Activated T-helper 1 cell treated with anti-CD3 and anti-CD28 coated beads, Interleukin-12 subunit alpha, Interleukin-12 subunit beta, Interleukin-2, Interleukin-4 antibody, amounts not matched to agents 30 ng/mL and 10 ng/mL and 1 ng/mL, durations not matched to agents 14 hours and 24 hours and 36 hours (primary cell): ENCODE measurements at regions not wholly inside any gene's neighbourhood (a gene's known extent, or its start where the extent isn't known, plus 50 kb on each side); places are given as distances from the start of the nearest gene placed in this dataset.
"Not testable (repeated sequence)": the region's sequence is repeated elsewhere in the genome, so short reads cannot be mapped to it uniquely, and the experiment has no call there.

ENCODE experiments used
- DNase-seq: peaks from one replicate; pipeline ENCODE4 v3.0.0; 2021; ENCODE audit warnings: low spot score
- H3K27ac Mint-ChIP-seq: one replicate; pipeline ENCODE4 v1.8.0; 2021; ENCODE audit warnings: mild to moderate bottlenecking, mixed read lengths
- H3K27me3 Mint-ChIP-seq: one replicate; pipeline ENCODE4 v1.8.0; 2022; ENCODE audit warnings: mild to moderate bottlenecking, moderate library complexity, mixed read lengths; ENCODE audit not compliant: insufficient read depth
- H3K36me3 Mint-ChIP-seq: one replicate; pipeline ENCODE4 v1.8.0; 2021; ENCODE audit warnings: low read depth, mixed read lengths
- H3K4me1 Mint-ChIP-seq: one replicate; pipeline ENCODE4 v1.8.0; 2021; ENCODE audit warnings: low read depth, mixed read lengths
- H3K4me3 Mint-ChIP-seq: one replicate; pipeline ENCODE4 v1.8.0; 2021; ENCODE audit warnings: mild to moderate bottlenecking, moderate library complexity, mixed read lengths
- H3K9me3 Mint-ChIP-seq: one replicate; pipeline ENCODE4 v1.8.0; 2021; ENCODE audit warnings: mixed read lengths
- intact Hi-C: fragments of 100-400 bp; cut with micrococcal nuclease; formaldehyde crosslinking; loops from one replicate; pipeline ENCODE4 v1.15.1; 2024

DNA sequence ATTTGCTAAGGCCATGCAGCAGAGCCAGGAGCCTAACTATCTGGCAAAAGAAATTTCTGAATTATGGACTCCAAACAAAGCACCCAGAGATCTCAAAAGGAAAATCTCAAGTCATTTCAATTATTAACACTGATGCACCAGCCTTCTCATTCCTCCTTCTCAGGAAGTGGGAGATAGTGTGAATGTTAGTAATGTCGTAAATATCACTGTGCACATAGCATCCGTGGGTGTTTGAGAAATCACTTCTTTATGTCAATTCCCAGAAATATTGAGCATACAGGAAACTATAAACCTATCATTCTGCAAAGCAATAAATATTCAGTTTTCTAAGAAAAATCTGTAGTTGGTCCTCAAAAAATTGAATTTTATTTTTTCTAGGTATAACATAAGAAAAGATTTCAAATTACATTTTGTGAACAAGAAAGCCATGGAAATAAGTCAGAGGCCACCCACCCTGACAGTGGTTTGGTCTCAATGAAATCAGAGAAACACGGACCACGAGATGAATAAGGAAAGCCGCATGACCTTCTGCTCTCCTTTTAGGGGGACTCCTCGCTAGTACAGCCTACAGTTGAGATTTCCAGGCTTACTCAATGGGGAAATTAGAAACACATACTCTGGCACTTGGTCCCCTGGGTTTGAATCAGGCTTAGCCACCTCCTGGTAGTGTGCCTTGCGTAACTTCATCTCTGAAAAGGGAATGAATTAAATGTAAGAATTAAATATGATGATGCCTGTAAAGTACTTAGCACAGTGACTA is 120.6 kb downstream of the DIRAS2 start:
- Mint-ChIP-seq H3K9me3 (no peaks in the 10 kb centered on the region), H3K27ac (no peak overlapping the region), H3K27me3 (peaks cover 8% of the 10 kb centered on the region), H3K36me3 (no peaks in the 10 kb centered on the region), H3K4me1 (no peaks in the 10 kb centered on the region), H3K4me3 (no peak overlapping the region)
- DNase-seq = no peak
- intact Hi-C loops = no loop called here

DNA sequence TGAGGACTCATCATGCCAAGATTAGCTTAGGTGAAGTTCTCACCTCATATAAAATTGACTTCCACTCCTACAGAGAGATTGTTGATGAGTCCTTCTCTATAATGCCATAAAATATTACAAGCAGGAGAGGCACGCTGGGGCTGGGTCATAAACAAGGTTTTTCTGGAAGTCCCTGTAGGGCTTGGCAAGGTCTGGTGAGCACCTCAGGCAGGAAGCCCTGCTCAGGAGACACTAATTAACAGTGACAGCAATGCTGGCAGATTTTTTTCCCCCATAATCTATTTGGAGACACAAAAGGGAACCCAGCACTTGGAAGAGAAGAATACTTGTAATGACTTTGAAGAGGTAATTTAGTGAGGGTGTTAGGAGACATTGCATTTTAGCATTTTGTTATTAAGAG is 118.7 kb downstream of the DIRAS2 start:
- Mint-ChIP-seq H3K9me3 (no peaks in the 10 kb centered on the region), H3K4me1 (no peaks in the 10 kb centered on the region), H3K27me3 (peaks cover 8% of the 10 kb centered on the region), H3K36me3 (no peaks in the 10 kb centered on the region), H3K4me3 (no peak overlapping the region), H3K27ac (no peak overlapping the region)
- no peak for DNase-seq
- intact Hi-C loops = no loop called here

DNA sequence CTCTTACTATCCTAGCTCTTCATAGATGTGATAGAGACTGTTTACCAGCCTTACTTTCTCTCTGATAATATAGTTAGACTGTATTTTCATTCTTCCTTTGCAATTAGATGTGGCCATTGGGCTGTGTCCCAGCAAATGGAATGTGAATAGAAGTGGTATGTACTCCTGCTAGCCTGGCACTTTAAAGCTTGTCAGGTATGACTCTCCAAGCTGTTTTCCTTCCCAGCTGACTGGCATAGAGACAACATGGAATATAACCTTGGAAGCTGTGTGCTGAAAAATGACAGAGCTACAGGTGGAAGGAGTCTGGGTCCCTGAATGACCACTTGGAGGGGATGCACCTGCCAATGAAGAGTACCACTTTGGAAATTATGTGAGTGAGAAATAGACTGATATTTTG is 116.2 kb downstream of the DIRAS2 start:
- peaks cover 6% of the 10 kb centered on the region for H3K27me3 Mint-ChIP-seq

DNA sequence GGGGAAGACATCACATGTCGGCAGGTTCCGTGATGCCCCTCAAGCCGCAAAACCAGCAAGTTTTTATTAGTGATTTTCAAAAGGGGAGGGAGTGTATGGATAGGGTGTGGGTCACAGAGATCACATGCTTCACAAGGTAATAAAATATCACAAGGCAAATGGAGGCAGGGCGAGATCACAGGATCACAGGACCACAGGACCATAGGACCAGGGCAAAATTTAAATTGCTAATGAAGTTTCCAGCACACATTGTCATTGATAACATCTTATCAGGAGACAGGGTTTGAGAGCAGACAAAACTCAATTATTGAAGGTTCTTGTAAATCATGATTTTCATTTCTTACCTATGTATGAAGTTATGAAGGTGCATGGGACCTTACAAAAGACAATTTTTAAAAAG is 106.5 kb downstream of the DIRAS2 start:
- intact Hi-C loops, H3K9me3 Mint-ChIP-seq, H3K36me3 Mint-ChIP-seq, H3K4me1 Mint-ChIP-seq, H3K4me3 Mint-ChIP-seq, DNase-seq, H3K27ac Mint-ChIP-seq: not testable (repeated sequence)
- peaks cover 15% of the 10 kb centered on the region for H3K27me3 Mint-ChIP-seq

More for the DNA sequence above, 116.2 kb downstream of the DIRAS2 start:
- no peaks in the 10 kb centered on the region for H3K4me1 Mint-ChIP-seq
- no peak for DNase-seq
- intact Hi-C loops = no loop called here
- H3K27ac Mint-ChIP-seq = no peak overlapping the region
- no peaks in the 10 kb centered on the region for H3K9me3 Mint-ChIP-seq
- H3K36me3 Mint-ChIP-seq = no peaks in the 10 kb centered on the region
- no peak overlapping the region for H3K4me3 Mint-ChIP-seq

DNA sequence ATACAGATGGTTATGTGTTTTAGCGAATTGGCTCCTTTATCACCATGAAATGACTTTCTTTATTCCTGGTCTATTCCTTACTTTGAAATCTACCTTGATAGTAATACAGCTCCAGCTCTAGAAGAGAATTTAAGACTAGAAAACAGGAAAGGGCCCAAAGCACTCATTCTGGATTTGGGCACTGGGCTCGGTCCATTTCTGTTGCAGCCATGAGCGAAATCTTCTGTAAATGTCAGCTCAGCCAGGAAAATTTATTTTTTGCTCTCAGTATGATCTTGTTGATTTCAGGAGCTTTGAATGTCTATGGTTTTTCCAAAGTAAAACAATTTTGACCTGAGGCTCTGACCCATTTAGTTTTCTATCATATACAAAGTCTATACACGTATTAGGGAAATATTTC is 104.1 kb downstream of the DIRAS2 start:
- no peaks in the 10 kb centered on the region for H3K9me3 Mint-ChIP-seq
- DNase-seq = no peak
- no peaks in the 10 kb centered on the region for H3K36me3 Mint-ChIP-seq
- no peaks in the 10 kb centered on the region for H3K4me1 Mint-ChIP-seq
- no peak overlapping the region for H3K4me3 Mint-ChIP-seq
- peaks cover 12% of the 10 kb centered on the region for H3K27me3 Mint-ChIP-seq
- intact Hi-C loops = no loop called here
- H3K27ac Mint-ChIP-seq = no peak overlapping the region

DNA sequence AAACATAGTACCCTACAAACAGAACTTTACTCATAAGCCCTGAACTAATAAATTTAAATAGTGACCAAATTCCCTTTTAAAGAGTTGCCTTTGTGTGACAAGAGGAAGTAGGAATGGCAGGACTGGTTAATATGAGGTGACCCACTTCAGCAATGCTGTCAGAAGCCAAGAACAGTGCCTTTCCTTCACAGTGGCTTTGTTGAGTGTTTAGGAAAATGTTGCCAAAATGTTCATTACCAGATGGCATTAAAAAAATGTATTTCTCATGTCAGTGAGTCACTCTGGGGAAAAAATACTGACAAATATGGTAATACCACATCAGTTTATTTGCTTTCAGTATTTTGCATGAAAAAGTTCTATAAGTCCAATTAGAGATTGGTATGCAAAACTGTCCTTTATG is 103.3 kb downstream of the DIRAS2 start:
- H3K4me3 Mint-ChIP-seq = no peak overlapping the region
- intact Hi-C loops = no loop called here
- H3K36me3 Mint-ChIP-seq = no peaks in the 10 kb centered on the region
- H3K27me3 Mint-ChIP-seq = peaks cover 9% of the 10 kb centered on the region
- DNase-seq = no peak
- H3K9me3 Mint-ChIP-seq = no peaks in the 10 kb centered on the region
- H3K4me1 Mint-ChIP-seq = no peaks in the 10 kb centered on the region
- H3K27ac Mint-ChIP-seq = no peak overlapping the region

DNA sequence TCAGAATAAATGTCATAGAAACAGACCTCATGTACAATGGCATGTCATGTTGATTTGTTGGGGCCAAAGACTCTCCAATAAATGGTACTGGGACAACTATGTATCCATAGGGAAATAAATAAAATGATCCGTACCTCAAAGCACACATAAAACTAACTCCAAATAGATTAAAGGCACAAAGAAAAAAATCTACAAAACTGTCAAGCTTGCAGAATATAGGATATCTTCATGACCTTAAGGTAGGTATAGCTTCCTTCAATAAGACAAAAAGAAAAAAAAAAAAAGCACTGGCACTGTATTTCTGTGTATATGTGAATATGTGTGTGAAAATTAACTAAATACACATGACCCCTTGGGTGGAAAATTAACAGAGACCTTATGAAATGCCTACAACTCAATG is 101.9 kb downstream of the DIRAS2 start:
- no peak overlapping the region for H3K27ac Mint-ChIP-seq
- H3K4me1 Mint-ChIP-seq = no peaks in the 10 kb centered on the region
- no peak overlapping the region for H3K4me3 Mint-ChIP-seq
- no peaks in the 10 kb centered on the region for H3K36me3 Mint-ChIP-seq
- no peak for DNase-seq
- no peaks in the 10 kb centered on the region for H3K9me3 Mint-ChIP-seq
- H3K27me3 Mint-ChIP-seq = peaks cover 10% of the 10 kb centered on the region
- intact Hi-C loops = no loop called here

DNA sequence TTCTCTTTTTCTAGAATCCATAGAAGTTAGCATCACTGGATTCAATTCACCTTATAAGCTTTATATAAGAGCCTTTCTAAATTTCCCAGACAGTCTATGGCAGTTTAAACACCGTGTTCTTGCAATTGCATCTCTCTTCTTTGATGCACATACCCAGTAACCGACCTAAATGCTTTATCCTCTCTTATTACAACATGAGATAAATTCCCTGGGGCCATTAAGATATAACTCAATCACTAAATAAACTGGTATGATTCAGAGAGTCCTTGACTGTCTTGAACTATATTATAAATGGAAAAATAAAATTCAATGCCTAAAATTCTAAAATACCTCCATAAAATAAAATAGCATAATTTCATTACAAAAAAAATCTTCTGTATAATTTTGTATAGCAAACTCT is 98.1 kb downstream of the DIRAS2 start:
- Mint-ChIP-seq H3K36me3 (no peaks in the 10 kb centered on the region), H3K4me3 (no peak overlapping the region), H3K9me3 (peaks cover 4% of the 10 kb centered on the region), H3K27ac (no peak overlapping the region), H3K27me3 (peaks cover 8% of the 10 kb centered on the region), H3K4me1 (no peaks in the 10 kb centered on the region)
- intact Hi-C loops = no loop called here
- DNase-seq = no peak

DNA sequence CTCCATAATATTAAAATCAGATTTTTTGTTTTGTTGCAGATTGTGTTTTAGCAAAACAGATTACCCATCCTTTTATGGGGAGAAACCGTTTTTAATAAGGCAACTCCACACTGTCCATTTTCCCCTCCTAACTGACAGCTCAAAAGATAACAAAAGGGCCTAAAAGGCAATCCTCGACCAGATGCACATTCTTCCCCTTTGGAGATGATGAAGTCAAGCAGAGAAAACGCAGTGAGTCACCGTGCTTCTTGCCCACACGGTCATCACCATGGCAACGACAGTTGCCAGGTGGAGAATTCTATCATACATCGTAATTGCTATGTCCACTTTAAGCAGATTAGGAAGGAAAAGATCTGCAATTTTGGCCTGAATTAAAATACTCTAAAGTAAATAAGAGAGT is 96.4 kb downstream of the DIRAS2 start:
- no peaks in the 10 kb centered on the region for H3K36me3 Mint-ChIP-seq
- H3K9me3 Mint-ChIP-seq = peaks cover 4% of the 10 kb centered on the region
- H3K4me3 Mint-ChIP-seq = no peak overlapping the region
- peaks cover 5% of the 10 kb centered on the region for H3K27me3 Mint-ChIP-seq
- intact Hi-C loops = no loop called here
- H3K27ac Mint-ChIP-seq = no peak overlapping the region
- DNase-seq = no peak
- no peaks in the 10 kb centered on the region for H3K4me1 Mint-ChIP-seq

DNA sequence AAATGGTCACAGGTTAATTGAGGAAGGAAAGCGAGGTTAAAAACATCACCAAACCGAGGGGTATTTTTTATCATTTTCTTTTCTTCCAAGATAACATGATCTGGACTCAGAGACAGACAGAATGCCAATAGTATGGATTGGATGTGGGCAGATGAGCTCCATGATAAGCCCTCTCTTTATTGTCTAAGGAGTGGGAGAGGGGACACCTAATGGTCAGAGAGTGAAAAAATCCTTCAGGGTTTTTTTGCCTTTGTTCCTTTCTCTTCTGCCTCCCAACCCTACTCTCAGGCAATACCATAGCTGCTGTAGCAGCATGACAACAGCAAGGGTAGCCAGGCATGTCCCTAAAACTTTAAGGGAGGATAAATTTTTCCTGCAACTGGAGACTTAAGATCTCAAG is 94.7 kb downstream of the DIRAS2 start:
- intact Hi-C loops = no loop called here
- H3K4me3 Mint-ChIP-seq = no peak overlapping the region
- DNase-seq = no peak
- H3K27ac Mint-ChIP-seq = no peak overlapping the region
- H3K27me3 Mint-ChIP-seq = peaks cover 8% of the 10 kb centered on the region
- no peaks in the 10 kb centered on the region for H3K36me3 Mint-ChIP-seq
- no peaks in the 10 kb centered on the region for H3K4me1 Mint-ChIP-seq
- peaks cover 4% of the 10 kb centered on the region for H3K9me3 Mint-ChIP-seq

DNA sequence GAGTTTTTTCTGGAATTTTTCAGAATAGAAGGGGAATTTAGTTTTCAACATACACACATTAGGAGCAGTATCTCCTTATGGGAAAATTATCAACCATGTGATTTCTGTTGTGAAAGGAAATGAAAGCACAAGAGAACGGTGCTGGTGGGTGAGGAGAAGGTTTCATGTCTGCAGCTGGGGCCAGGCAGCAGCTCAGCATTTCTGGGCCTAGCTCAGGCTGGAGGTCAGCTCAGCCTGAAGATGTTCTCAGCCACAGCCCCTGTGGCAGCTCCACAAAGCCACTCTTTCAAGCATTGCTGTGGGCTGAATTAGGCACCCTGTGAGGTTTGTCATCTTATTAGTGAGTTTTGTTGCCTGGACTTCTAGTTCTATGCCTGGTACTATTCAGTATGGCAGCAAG is 90.3 kb downstream of the DIRAS2 start:
- DNase-seq = no peak
- no peak overlapping the region for H3K4me3 Mint-ChIP-seq
- intact Hi-C loops = no loop called here
- no peak overlapping the region for H3K27ac Mint-ChIP-seq
- peaks cover 7% of the 10 kb centered on the region for H3K27me3 Mint-ChIP-seq
- peaks cover 4% of the 10 kb centered on the region for H3K9me3 Mint-ChIP-seq
- no peaks in the 10 kb centered on the region for H3K36me3 Mint-ChIP-seq
- H3K4me1 Mint-ChIP-seq = no peaks in the 10 kb centered on the region

DNA sequence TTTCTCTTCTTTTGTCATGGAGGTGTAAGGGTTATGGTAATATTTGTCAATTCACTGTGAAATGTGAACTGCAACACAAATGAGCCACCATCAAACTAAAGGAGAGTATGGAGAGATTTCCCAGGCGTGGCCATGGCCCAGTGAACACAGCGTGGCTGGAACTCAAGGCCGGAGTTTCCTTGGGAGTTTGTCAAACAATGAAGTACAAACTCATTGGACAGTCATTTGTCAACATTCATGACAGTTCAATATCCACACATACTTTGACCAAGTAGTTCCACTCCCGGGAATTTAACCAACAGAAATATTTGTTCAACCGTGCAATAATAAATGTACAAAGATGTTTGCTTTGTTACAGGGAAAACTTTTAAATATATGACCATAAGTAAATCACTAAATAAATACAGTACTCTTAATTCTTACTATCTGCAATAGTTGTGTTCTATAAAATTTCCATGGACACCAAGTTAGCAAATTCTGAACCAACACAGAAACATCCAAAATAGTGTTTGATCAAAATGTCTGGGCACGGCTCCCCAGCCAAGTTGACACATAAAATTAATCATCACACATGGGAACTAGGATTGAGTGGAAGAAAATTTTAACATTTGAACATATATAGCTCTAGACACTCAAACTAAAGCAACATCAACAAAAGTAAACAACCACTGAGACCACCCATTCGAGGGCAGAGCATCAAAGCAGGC is 87.1 kb downstream of the DIRAS2 start:
- no peak overlapping the region for H3K4me3 Mint-ChIP-seq
- no peaks in the 10 kb centered on the region for H3K4me1 Mint-ChIP-seq
- H3K27me3 Mint-ChIP-seq = peaks cover 6% of the 10 kb centered on the region
- no peaks in the 10 kb centered on the region for H3K9me3 Mint-ChIP-seq
- H3K27ac Mint-ChIP-seq = no peak overlapping the region
- H3K36me3 Mint-ChIP-seq = no peaks in the 10 kb centered on the region
- intact Hi-C loops = no loop called here
- no peak for DNase-seq

DNA sequence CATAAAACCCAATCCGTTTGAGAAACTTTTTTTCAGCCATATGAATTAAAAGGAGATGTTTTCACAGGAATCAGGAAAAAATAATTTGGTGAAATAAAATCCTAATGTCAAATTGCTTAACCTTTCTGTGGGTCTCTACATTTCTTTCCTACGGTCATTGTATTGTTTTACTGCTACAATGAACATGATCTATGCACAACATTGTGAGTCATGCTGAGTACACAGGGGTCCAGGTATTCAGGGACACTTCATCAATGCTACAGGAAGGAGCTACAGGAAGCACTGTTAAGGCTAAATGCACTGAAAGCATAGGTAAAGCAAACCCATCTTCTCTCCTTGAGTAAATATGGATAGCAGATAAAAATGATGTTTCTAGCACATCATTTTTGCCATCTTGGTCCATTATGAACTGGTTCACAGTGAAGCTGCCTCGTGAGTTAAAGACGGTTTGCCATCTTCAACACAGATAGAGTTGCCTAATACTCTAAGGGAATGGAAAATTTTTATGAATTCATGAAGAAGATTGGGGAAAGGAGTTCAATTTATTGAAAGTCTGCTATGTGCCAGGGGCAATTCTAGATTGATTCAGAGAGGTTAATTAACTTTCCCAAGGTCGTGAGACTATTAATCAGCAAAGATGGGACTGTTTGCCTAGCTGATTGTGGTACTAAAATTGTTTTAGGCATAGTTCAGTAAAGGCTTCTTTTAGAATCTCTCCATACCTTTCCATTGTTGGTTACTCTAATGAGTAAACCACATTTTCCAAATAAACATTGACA is 85.5 kb downstream of the DIRAS2 start:
- intact Hi-C loops = no loop called here
- H3K36me3 Mint-ChIP-seq = no peaks in the 10 kb centered on the region
- H3K4me1 Mint-ChIP-seq = no peaks in the 10 kb centered on the region

More for the DNA sequence above, 85.5 kb downstream of the DIRAS2 start:
- no peaks in the 10 kb centered on the region for H3K9me3 Mint-ChIP-seq
- no peak for DNase-seq
- H3K4me3 Mint-ChIP-seq = no peak overlapping the region
- H3K27me3 Mint-ChIP-seq = no peaks in the 10 kb centered on the region
- H3K27ac Mint-ChIP-seq = no peak overlapping the region
